Inferior parietal cortex (tissue), 1 donor: ENCODE measurements at regions not wholly inside any gene's neighbourhood (a gene's known extent, or its start where the extent isn't known, plus 50 kb on each side); places are given as distances from the start of the nearest gene placed in this dataset.
"Not testable (repeated sequence)": the region's sequence is repeated elsewhere in the genome, so short reads cannot be mapped to it uniquely, and the experiment has no call there.

Experiments used
- DNase-seq: peaks from one replicate; pipeline ENCODE4 v3.0.0-alpha.2; 2016; ENCODE audit errors: extremely low spot score

GRCh38 chr5:116858705-116859333, 284.2 kb upstream of the SEMA6A start:
- DNase-seq, result no peak

- DNase-seq, result not testable (repeated sequence)
Observed at GRCh38 chr5:116858020-116858419, 283.4 kb upstream of the SEMA6A start.

GRCh38 chr5:116856271-116856670, 281.6 kb upstream of the SEMA6A start:
- no peak for DNase-seq

- DNase-seq, result no peak
Observed at GRCh38 chr5:116853992-116854391, 279.4 kb upstream of the SEMA6A start.

GRCh38 chr5:116848954-116849581, 274.4 kb upstream of the SEMA6A start:
- DNase-seq, result no peak

GRCh38 chr5:116847960-116848359, 273.3 kb upstream of the SEMA6A start:
- no peak for DNase-seq

GRCh38 chr5:116844015-116844414, 269.4 kb upstream of the SEMA6A start:
- no peak for DNase-seq

- DNase-seq, result no peak
Observed at GRCh38 chr5:116842514-116842961, 267.9 kb upstream of the SEMA6A start.

- no peak for DNase-seq
Observed at GRCh38 chr5:116841734-116842133, 267.1 kb upstream of the SEMA6A start.

- no peak for DNase-seq
Observed at GRCh38 chr5:116838011-116838536, 263.5 kb upstream of the SEMA6A start.

- DNase-seq, result no peak
Observed at GRCh38 chr5:116834796-116835515, 260.3 kb upstream of the SEMA6A start.

- no peak for DNase-seq
Observed at GRCh38 chr5:116830079-116830478, 255.5 kb upstream of the SEMA6A start.

GRCh38 chr5:116827078-116827477, 252.5 kb upstream of the SEMA6A start:
- no peak for DNase-seq

- no peak for DNase-seq
Observed at GRCh38 chr5:116825486-116825885, 250.9 kb upstream of the SEMA6A start.

GRCh38 chr5:116824751-116825438, 250.3 kb upstream of the SEMA6A start:
- no peak for DNase-seq

GRCh38 chr5:116814626-116815385, 240.2 kb upstream of the SEMA6A start:
- no peak for DNase-seq

- DNase-seq, result no peak
Observed at GRCh38 chr5:116813906-116814305, 239.3 kb upstream of the SEMA6A start.

- no peak for DNase-seq
Observed at GRCh38 chr5:116813356-116813755, 238.7 kb upstream of the SEMA6A start.

- DNase-seq, result no peak
Observed at GRCh38 chr5:116810951-116811350, 236.3 kb upstream of the SEMA6A start.

- no peak for DNase-seq
Observed at GRCh38 chr5:116806836-116807235, 232.2 kb upstream of the SEMA6A start.

- DNase-seq, result no peak
Observed at GRCh38 chr5:116799401-116799800, 224.8 kb upstream of the SEMA6A start.
